HCT116 (cell line): ENCODE measurements at regions not wholly inside any gene's neighbourhood (a gene's known extent, or its start where the extent isn't known, plus 50 kb on each side); places are given as distances from the start of the nearest gene placed in this dataset.

Experiments used
- ATAC-seq: fragments of 200-7000 bp; cut with Tn5 transposase; 2 replicates; pipeline ENCODE4 v1.9.1; 2020; ENCODE audit warnings: mild to moderate bottlenecking, moderate library complexity
- BruUV-seq: library from RNA; stranded (reverse); fragments of 400-500 nt; replicated peaks from 2 replicates; lab custom pipeline; 2021; lab: Mats Ljungman, UMichigan
- CTCF ChIA-PET: fragments of 300-600 bp; sonication (Branson Sonifier 250); formaldehyde crosslinking; loops from one replicate; lab custom pipeline; 2021; ENCODE audit warnings: antibody characterized with exemption; lab: Charles Lee
- POLR2A ChIA-PET: fragments of 300-600, 350-600 bp; sonication (Branson Sonifier 250); formaldehyde crosslinking; loops from one replicate; lab custom pipeline; 2021; ENCODE audit warnings: antibody characterized with exemption; lab: Charles Lee
- RAD21 ChIA-PET, 2 experiments: fragments of 300-600 bp; sonication (Branson Sonifier 250); formaldehyde crosslinking; loops; one replicate each; lab custom pipeline; 2023; ENCODE audit warnings: low total read pairs in 2 of 2; ENCODE audit not compliant: uncharacterized antibody in 2 of 2, unreplicated experiment in 2 of 2, low non-redundant PET in 1 of 2; lab: Charles Lee
- DNase-seq: peaks from one replicate; pipeline ENCODE4 v3.0.0-alpha.2; 2010; ENCODE audit warnings: low read depth, low spot score
- H2AFZ ChIP-seq: fragments of 200-600 bp; shearing (Covaris generic), sonication (generic); 2 replicates; pipeline ENCODE4 v1.6.1; 2017; ENCODE audit warnings: low read depth, mixed run types, mixed read lengths, antibody characterized with exemption, low read length; ENCODE audit not compliant: poor library complexity, severe bottlenecking
- H3K27ac ChIP-seq: 2 replicates; pipeline ENCODE4 v1.5.1; 2012; ENCODE audit warnings: low read depth, low read length
- H3K27me3 ChIP-seq: fragments of 200-600 bp; sonication (generic); 2 replicates; pipeline ENCODE4 v1.6.1; 2016; ENCODE audit warnings: mixed run types, low read length, mixed read lengths; ENCODE audit not compliant: insufficient read depth
- H3K36me3 ChIP-seq, 2 experiments: fragments of 200-500 bp in 1 of 2; fragments of 200-600 bp in 1 of 2; sonication (Bioruptor generic) in 1 of 2; sonication (generic) in 1 of 2; 2 replicates each; pipeline versions ENCODE4 v1.5.1 to v1.6.1; 2014 to 2016; ENCODE audit warnings: low read length in 2 of 2, inconsistent platforms in 1 of 2, mixed read lengths in 1 of 2, mixed run types in 1 of 2; ENCODE audit not compliant: insufficient read depth in 2 of 2, control insufficient read depth in 1 of 2
- H3K4me1 ChIP-seq, 2 experiments: fragments of 200-600 bp in 1 of 2; sonication (generic) in 1 of 2; 2 replicates each; pipeline versions ENCODE4 v1.5.1 to v1.6.1; 2012 to 2017; ENCODE audit warnings: low read length in 2 of 2, inconsistent platforms in 1 of 2, mild to moderate bottlenecking in 1 of 2, mixed read lengths in 1 of 2, mixed run types in 1 of 2, moderate library complexity in 1 of 2; ENCODE audit not compliant: insufficient read depth in 2 of 2, control insufficient read depth in 1 of 2
- H3K4me2 ChIP-seq: fragments of 200-600 bp; sonication (generic); 2 replicates; pipeline ENCODE4 v1.6.1; 2017; ENCODE audit warnings: mixed run types, low read length, mixed read lengths
- H3K4me3 ChIP-seq, 2 experiments: fragments of 200-600 bp in 1 of 2; sonication (generic) in 1 of 2; replicated peaks in 1 of 2; 2 replicates each; pipeline ENCODE4 v1.5.1; 2011 to 2016; ENCODE audit warnings: low read length in 2 of 2, control low read depth in 1 of 2, low read depth in 1 of 2, mild to moderate bottlenecking in 1 of 2, mixed read lengths in 1 of 2, mixed run types in 1 of 2
- H3K79me2 ChIP-seq: fragments of 200-600 bp; sonication (generic); 2 replicates; pipeline ENCODE4 v1.6.1; 2017; ENCODE audit warnings: mild to moderate bottlenecking, mixed run types, low read length, moderate library complexity, mixed read lengths; ENCODE audit not compliant: insufficient read depth
- H3K9ac ChIP-seq: fragments of 200-600 bp; sonication (generic); 2 replicates; pipeline ENCODE4 v1.6.1; 2016; ENCODE audit warnings: low read length, mixed read lengths
- H3K9me2 ChIP-seq: fragments of 200-600 bp; sonication (generic), shearing (Covaris generic); 2 replicates; pipeline ENCODE4 v1.6.1; 2017; ENCODE audit warnings: mixed run types, mild to moderate bottlenecking, moderate library complexity; ENCODE audit not compliant: insufficient read depth
- H3K9me3 ChIP-seq, 2 experiments: fragments of 200-500 bp in 1 of 2; fragments of 200-600 bp in 1 of 2; sonication (Bioruptor generic) in 1 of 2; sonication (generic) in 1 of 2; 2 replicates each; pipeline ENCODE4 v1.6.1; 2014 to 2017; ENCODE audit warnings: low read length in 2 of 2, mixed read lengths in 2 of 2, inconsistent platforms in 1 of 2, low read depth in 1 of 2, mild to moderate bottlenecking in 1 of 2, mixed run types in 1 of 2, moderate library complexity in 1 of 2; ENCODE audit not compliant: control insufficient read depth in 1 of 2, insufficient read depth in 1 of 2
- H4K20me1 ChIP-seq: fragments of 200-600 bp; sonication (generic), shearing (Covaris generic); 2 replicates; pipeline ENCODE4 v1.6.1; 2017; ENCODE audit warnings: mixed run types, mild to moderate bottlenecking, moderate library complexity; ENCODE audit not compliant: insufficient read depth
- ATF3 ChIP-seq: IDR thresholded peaks from 2 replicates; pipeline ENCODE4 v1.6.1; 2012
- CBX3 ChIP-seq: IDR thresholded peaks from 2 replicates; pipeline ENCODE4 v1.6.1; 2012; ENCODE audit warnings: low read depth
- CEBPB ChIP-seq: IDR thresholded peaks from 2 replicates; pipeline ENCODE4 v1.6.1; 2012; ENCODE audit warnings: low read depth
- EGR1 ChIP-seq: IDR thresholded peaks from 2 replicates; pipeline ENCODE4 v1.6.1; 2012; ENCODE audit warnings: low read depth
- EZH2 ChIP-seq: fragments of 200-600 bp; sonication (generic); IDR thresholded peaks from 2 replicates; pipeline ENCODE4 v1.6.1; 2017; ENCODE audit warnings: antibody characterized with exemption, mixed run types
- EZH2phosphoT487 ChIP-seq: fragments of 200-600 bp; IDR thresholded peaks from 2 replicates; pipeline ENCODE4 v1.6.1; 2018; ENCODE audit warnings: antibody characterized with exemption, borderline replicate concordance
- JUND ChIP-seq: IDR thresholded peaks from 2 replicates; pipeline ENCODE4 v1.6.1; 2012
- MAX ChIP-seq: IDR thresholded peaks from 2 replicates; pipeline ENCODE4 v1.6.1; 2012
- POLR2A ChIP-seq: IDR thresholded peaks from 2 replicates; pipeline ENCODE4 v1.7.0; 2011; ENCODE audit warnings: borderline replicate concordance; ENCODE audit not compliant: insufficient read depth, insufficient read length; ENCODE audit errors: extremely low read depth
- POLR2AphosphoS5 ChIP-seq: IDR thresholded peaks from 2 replicates; pipeline ENCODE4 v1.6.1; 2011; ENCODE audit warnings: mild to moderate bottlenecking, low read depth, low read length, moderate library complexity
- REST ChIP-seq: IDR thresholded peaks from 2 replicates; pipeline ENCODE4 v1.6.1; 2012; ENCODE audit warnings: low read depth
- SIN3A ChIP-seq: IDR thresholded peaks from 2 replicates; pipeline ENCODE4 v1.6.1; 2012; ENCODE audit warnings: low read depth
- SRF ChIP-seq: IDR thresholded peaks from 2 replicates; pipeline ENCODE4 v1.6.1; 2012; ENCODE audit warnings: low read depth
- TCF7L2 ChIP-seq: IDR thresholded peaks from 2 replicates; pipeline ENCODE4 v1.7.0; 2011; ENCODE audit warnings: borderline replicate concordance, inconsistent platforms; ENCODE audit not compliant: insufficient read depth, insufficient read length; ENCODE audit errors: extremely low read depth
- ZNF274 ChIP-seq: fragments of 200-500 bp; sonication (Bioruptor generic); IDR thresholded peaks from 2 replicates; pipeline ENCODE4 v1.6.1; 2014; ENCODE audit warnings: mild to moderate bottlenecking, low read depth, low read length, inconsistent platforms
- intact Hi-C: fragments of 100-400 bp; cut with micrococcal nuclease; formaldehyde crosslinking; loops from 2 replicates; pipeline ENCODE4 v1.10.0; 2022

GRCh38 chr5:23169660-23170416 lies 316.7 kb upstream of the CDH12 start:
- ChIA-PET CTCF (no interaction called here), RAD21 (no interaction called here), POLR2A (no interaction called here)
- no peaks in the 10 kb centered on the region for H3K9me2 ChIP-seq
- H4K20me1 ChIP-seq: no peaks in the 10 kb centered on the region
- ATAC-seq (no peak), DNase-seq (no peak)
- no peaks in the 10 kb centered on the region for H3K36me3 ChIP-seq
- TF ChIP-seq JUND: no peak
- no peak for TF ChIP-seq CBX3
- no peak for TF ChIP-seq POLR2AphosphoS5
- no peak for TF ChIP-seq ZNF274
- no peak for TF ChIP-seq POLR2A
- no peak for TF ChIP-seq EGR1
- TF ChIP-seq EZH2phosphoT487: no peak
- no peaks in the 10 kb centered on the region for H3K79me2 ChIP-seq
- H3K27ac ChIP-seq: no peak overlapping the region
- no peaks in the 10 kb centered on the region for H3K27me3 ChIP-seq
- H3K9me3 ChIP-seq: peaks cover 0 to 22% of the 10 kb centered on the region in 2 experiments; a peak in 2 of 4 replicates
- H3K4me2 ChIP-seq: no peak overlapping the region
- H3K4me1 ChIP-seq: no peaks in the 10 kb centered on the region
- BruUV-seq: no TSS peak
- H3K9ac ChIP-seq: no peak overlapping the region
- H2AFZ ChIP-seq: no peak overlapping the region
- no peak overlapping the region for H3K4me3 ChIP-seq
- intact Hi-C loops: no loop called here

- Histone ChIP-seq H3K9me3 (peaks cover 0 to 6% of the 10 kb centered on the region in 2 experiments; a peak in 2 of 4 replicates), H3K36me3 (no peaks in the 10 kb centered on the region), H3K27me3 (no peaks in the 10 kb centered on the region), H3K9ac (no peak overlapping the region), H4K20me1 (no peaks in the 10 kb centered on the region), H2AFZ (no peak overlapping the region), H3K4me2 (no peak overlapping the region), H3K79me2 (no peaks in the 10 kb centered on the region), H3K4me1 (no peaks in the 10 kb centered on the region), H3K9me2 (no peaks in the 10 kb centered on the region), H3K27ac (no peak overlapping the region), H3K4me3 (no peak overlapping the region)
- DNase-seq: no peak
- ChIA-PET POLR2A (no interaction called here), RAD21 (no interaction called here), CTCF (no interaction called here)
- no peak for TF ChIP-seq TCF7L2
- no peak for TF ChIP-seq MAX
- TF ChIP-seq JUND: no peak
- no peak for TF ChIP-seq CEBPB
- no peak for TF ChIP-seq CBX3
- TF ChIP-seq EZH2: no peak
- no peak for TF ChIP-seq SRF
- no peak for TF ChIP-seq SIN3A
- TF ChIP-seq ATF3: no peak
- no peak for TF ChIP-seq REST
- intact Hi-C loops: no loop called here
- no peak for ATAC-seq
- no TSS peak for BruUV-seq
These were observed 311.8 kb upstream of the CDH12 start for GRCh38 chr5:23164971-23165370.
